Neural progenitor cell (in vitro differentiated cells): ENCODE measurements at regions not wholly inside any gene's neighbourhood (a gene's known extent, or its start where the extent isn't known, plus 50 kb on each side); places are given as distances from the start of the nearest gene placed in this dataset.

Experiments
- EZH2 ChIP-seq: fragments of 200-600 bp; sonication (generic); IDR thresholded peaks from 2 replicates; pipeline ENCODE4 v1.6.1; 2017; ENCODE audit warnings: antibody characterized with exemption, mild to moderate bottlenecking, moderate library complexity
- EZH2phosphoT487 ChIP-seq: fragments of 200-600 bp; sonication (generic); IDR thresholded peaks from 2 replicates; pipeline ENCODE4 v1.6.1; 2017; ENCODE audit warnings: antibody characterized with exemption
- TF ChIP-seq, protein P1 (sequence below): fragments of 200-600 bp; sonication (generic); IDR thresholded peaks from 2 replicates; pipeline ENCODE4 v1.5.1; 2017; ENCODE audit warnings: antibody characterized with exemption, mild to moderate bottlenecking

DNA sequence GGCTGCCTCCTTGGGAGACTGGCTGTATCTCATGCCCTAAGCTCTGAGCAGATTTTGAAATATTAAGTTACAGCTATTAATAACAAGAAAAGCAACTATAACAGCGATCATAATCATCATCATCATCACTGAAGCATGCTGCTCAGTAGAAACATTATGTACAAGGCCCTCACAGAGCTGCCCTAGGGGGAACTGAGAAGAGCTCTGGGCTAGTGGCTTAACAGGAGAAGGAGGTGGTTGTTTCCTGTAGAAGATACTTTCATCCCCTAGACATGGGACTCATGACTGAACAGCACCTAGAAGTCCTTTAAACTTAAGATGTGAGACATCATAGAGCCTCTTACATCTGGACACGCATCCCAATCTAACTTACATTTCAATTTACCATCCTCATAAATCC is 332.8 kb upstream of the PLET1 start:
- TF ChIP-seq, protein P1, sequence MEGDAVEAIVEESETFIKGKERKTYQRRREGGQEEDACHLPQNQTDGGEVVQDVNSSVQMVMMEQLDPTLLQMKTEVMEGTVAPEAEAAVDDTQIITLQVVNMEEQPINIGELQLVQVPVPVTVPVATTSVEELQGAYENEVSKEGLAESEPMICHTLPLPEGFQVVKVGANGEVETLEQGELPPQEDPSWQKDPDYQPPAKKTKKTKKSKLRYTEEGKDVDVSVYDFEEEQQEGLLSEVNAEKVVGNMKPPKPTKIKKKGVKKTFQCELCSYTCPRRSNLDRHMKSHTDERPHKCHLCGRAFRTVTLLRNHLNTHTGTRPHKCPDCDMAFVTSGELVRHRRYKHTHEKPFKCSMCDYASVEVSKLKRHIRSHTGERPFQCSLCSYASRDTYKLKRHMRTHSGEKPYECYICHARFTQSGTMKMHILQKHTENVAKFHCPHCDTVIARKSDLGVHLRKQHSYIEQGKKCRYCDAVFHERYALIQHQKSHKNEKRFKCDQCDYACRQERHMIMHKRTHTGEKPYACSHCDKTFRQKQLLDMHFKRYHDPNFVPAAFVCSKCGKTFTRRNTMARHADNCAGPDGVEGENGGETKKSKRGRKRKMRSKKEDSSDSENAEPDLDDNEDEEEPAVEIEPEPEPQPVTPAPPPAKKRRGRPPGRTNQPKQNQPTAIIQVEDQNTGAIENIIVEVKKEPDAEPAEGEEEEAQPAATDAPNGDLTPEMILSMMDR = no peak
- TF ChIP-seq EZH2 = no peak
- no peak for TF ChIP-seq EZH2phosphoT487
